WTC11 (cell line): ENCODE measurements at regions not wholly inside any gene's neighbourhood (a gene's known extent, or its start where the extent isn't known, plus 50 kb on each side); places are given as distances from the start of the nearest gene placed in this dataset.

Source experiments
- ATAC-seq: fragments of 200-7000 bp; cut with Tn5 transposase; 2 replicates; pipeline ENCODE4 v1.10.0; 2021; ENCODE audit warnings: mild to moderate bottlenecking, moderate library complexity
- CTCF ChIA-PET: fragments of 300-600 bp; sonication (Branson Sonifier 250); formaldehyde crosslinking; loops from one replicate; lab custom pipeline; 2021; ENCODE audit warnings: antibody characterized with exemption; lab: Charles Lee
- POLR2A ChIA-PET: fragments of 350-600 bp; sonication (Branson Sonifier 250); formaldehyde crosslinking; loops from one replicate; lab custom pipeline; 2021; ENCODE audit warnings: antibody characterized with exemption; lab: Charles Lee
- DNase-seq: peaks from one replicate; pipeline ENCODE4 v3.0.0; 2021; ENCODE audit warnings: low spot score
- H3K27ac Mint-ChIP-seq: 2 replicates; pipeline ENCODE4 v1.8.0; 2021; ENCODE audit warnings: mixed read lengths
- H3K27me3 Mint-ChIP-seq: 2 replicates; pipeline ENCODE4 v1.8.0; 2021; ENCODE audit warnings: low read depth, mild to moderate bottlenecking, moderate library complexity, mixed read lengths
- H3K36me3 Mint-ChIP-seq: 2 replicates; pipeline ENCODE4 v1.8.0; 2021; ENCODE audit warnings: mixed read lengths
- H3K4me1 Mint-ChIP-seq: 2 replicates; pipeline ENCODE4 v1.8.0; 2022; ENCODE audit warnings: mixed read lengths
- H3K4me3 Mint-ChIP-seq: 2 replicates; pipeline ENCODE4 v1.8.0; 2021; ENCODE audit warnings: mild to moderate bottlenecking, moderate library complexity, mixed read lengths
- H3K9me3 Mint-ChIP-seq: 2 replicates; pipeline ENCODE4 v1.8.0; 2021; ENCODE audit warnings: mixed read lengths
- AR ChIP-seq: fragments of 250-450 bp; sonication (Bioruptor Pico); IDR thresholded peaks from 2 replicates; pipeline ENCODE4 v1.9.0; 2021; ENCODE audit warnings: mild to moderate bottlenecking
- CDX4 ChIP-seq: fragments of 250-450 bp; sonication (Bioruptor Pico); IDR thresholded peaks from 2 replicates; pipeline ENCODE4 v1.9.0; 2021; ENCODE audit warnings: moderate library complexity, mild to moderate bottlenecking, inconsistent platforms, borderline replicate concordance
- E2F1 ChIP-seq: sonication (generic); formaldehyde crosslinking; IDR thresholded peaks from 2 replicates; pipeline ENCODE4 v1.8.0; 2022; ENCODE audit warnings: mild to moderate bottlenecking, missing genetic modification reagents
- E2F4 ChIP-seq: sonication (generic); formaldehyde crosslinking; IDR thresholded peaks from 2 replicates; pipeline ENCODE4 v1.8.1; 2022; ENCODE audit warnings: low read depth, mild to moderate bottlenecking, moderate library complexity, missing genetic modification reagents, borderline replicate concordance
- EMX1 ChIP-seq: fragments of 250-450 bp; sonication (Bioruptor Pico); IDR thresholded peaks from 2 replicates; pipeline ENCODE4 v1.8.0; 2021; ENCODE audit warnings: mild to moderate bottlenecking
- FOXK1 ChIP-seq: sonication (generic); formaldehyde crosslinking; IDR thresholded peaks from 2 replicates; pipeline ENCODE4 v1.8.0; 2022; ENCODE audit warnings: mild to moderate bottlenecking, moderate library complexity, missing genetic modification reagents
- GTF2I ChIP-seq: fragments of 250-450 bp; sonication (Bioruptor Pico); conservative IDR thresholded peaks from 2 replicates; pipeline ENCODE4 v1.4.0; 2021; ENCODE audit warnings: mild to moderate bottlenecking
- KAT7 ChIP-seq: sonication (generic); formaldehyde crosslinking; IDR thresholded peaks from 2 replicates; pipeline ENCODE4 v1.8.1; 2023; ENCODE audit warnings: missing genetic modification reagents, mild to moderate bottlenecking, borderline replicate concordance
- MAX ChIP-seq: sonication (generic); formaldehyde crosslinking; IDR thresholded peaks from 2 replicates; pipeline ENCODE4 v1.8.0; 2022; ENCODE audit warnings: mild to moderate bottlenecking, missing genetic modification reagents
- MYBL2 ChIP-seq: sonication (generic); formaldehyde crosslinking; IDR thresholded peaks from 2 replicates; pipeline ENCODE4 v1.8.1; 2023; ENCODE audit warnings: mild to moderate bottlenecking, moderate library complexity, missing genetic modification reagents
- NFYB ChIP-seq: sonication (generic); formaldehyde crosslinking; conservative IDR thresholded peaks from 2 replicates; pipeline ENCODE4 v1.8.0; 2022; ENCODE audit warnings: low read depth, missing genetic modification reagents
- NR2C2 ChIP-seq: sonication (generic); formaldehyde crosslinking; IDR thresholded peaks from 2 replicates; pipeline ENCODE4 v1.8.0; 2022; ENCODE audit warnings: mild to moderate bottlenecking, missing genetic modification reagents
- RELA ChIP-seq: sonication (generic); formaldehyde crosslinking; IDR thresholded peaks from 2 replicates; pipeline ENCODE4 v1.8.1; 2022; ENCODE audit warnings: missing genetic modification reagents, mild to moderate bottlenecking, borderline replicate concordance
- ZNF219 ChIP-seq: sonication (generic); formaldehyde crosslinking; IDR thresholded peaks from 2 replicates; pipeline ENCODE4 v1.8.0; 2023; ENCODE audit warnings: missing genetic modification reagents, mild to moderate bottlenecking, borderline replicate concordance
- ZNF396 ChIP-seq: fragments of 250-450 bp; sonication (Bioruptor Pico); IDR thresholded peaks from 2 replicates; pipeline ENCODE4 v1.8.0; 2021; ENCODE audit warnings: mild to moderate bottlenecking, moderate library complexity, borderline replicate concordance
- ZNF532 ChIP-seq: fragments of 250-450 bp; sonication (Bioruptor Pico); IDR thresholded peaks from 2 replicates; pipeline ENCODE4 v1.9.0; 2021; ENCODE audit warnings: mild to moderate bottlenecking, borderline replicate concordance

- TF ChIP-seq AR (CRISPR knock-in tag) (no peak), E2F1 (no peak), ZNF532 (CRISPR knock-in tag) (no peak), CDX4 (CRISPR knock-in tag) (no peak), RELA (CRISPR knock-in tag) (no peak), NFYB (CRISPR knock-in tag) (no peak), ZNF396 (CRISPR knock-in tag) (no peak), ZNF219 (CRISPR knock-in tag) (no peak), MYBL2 (no peak), GTF2I (CRISPR knock-in tag) (no peak), NR2C2 (CRISPR knock-in tag) (no peak), FOXK1 (CRISPR knock-in tag) (no peak), MAX (CRISPR knock-in tag) (no peak), KAT7 (no peak), EMX1 (no peak), E2F4 (CRISPR knock-in tag) (no peak)
- H3K27me3 Mint-ChIP-seq = no peaks in the 10 kb centered on the region; the same call in 1 of the 2 replicates
- H3K27ac Mint-ChIP-seq = no peak overlapping the region
- no peaks in the 10 kb centered on the region for H3K36me3 Mint-ChIP-seq
- DNase-seq = no peak
- no peak for ATAC-seq
- no peak overlapping the region for H3K4me3 Mint-ChIP-seq
- H3K9me3 Mint-ChIP-seq = no peaks in the 10 kb centered on the region
- peaks cover 29% of the 10 kb centered on the region for H3K4me1 Mint-ChIP-seq
- CTCF ChIA-PET = interaction anchor here (1.4 to 4.0 kb wide), 2 partner anchors 9 to 17 kb away, joined by 4 to 28 read pairs; no protein-coding TSS in a partner anchor
- POLR2A ChIA-PET = no interaction called here
These were observed 360.4 kb downstream of the MATN1 start for GRCh38 chr1:30363031-30363430.
